ENCODE measurements at regions not wholly inside any gene's neighbourhood (a gene's known extent, or its start where the extent isn't known, plus 50 kb on each side); places are given as distances from the start of the nearest gene placed in this dataset.

GRCh38 chr2:160890667-160891352, 269.4 kb upstream of the TANK start:
- no peak for DNase-seq

GRCh38 chr2:160891353-160891740, 268.9 kb upstream of the TANK start:
- DNase-seq = no peak

- DNase-seq = no peak
Observed at GRCh38 chr2:160892204-160892603, 268.0 kb upstream of the TANK start.

- no peak for DNase-seq
Observed at GRCh38 chr2:160893581-160893980, 266.6 kb upstream of the TANK start.

GRCh38 chr2:160898581-160899307, 261.5 kb upstream of the TANK start:
- DNase-seq = no peak

- DNase-seq = no peak
Observed at GRCh38 chr2:160901613-160902012, 258.6 kb upstream of the TANK start.

- no peak for DNase-seq
Observed at GRCh38 chr2:160905862-160906261, 254.4 kb upstream of the TANK start.

- no peak for DNase-seq
Observed at GRCh38 chr2:160906878-160907277, 253.3 kb upstream of the TANK start.

GRCh38 chr2:160907738-160908137, 252.5 kb upstream of the TANK start:
- DNase-seq = no peak

GRCh38 chr2:160908157-160908556, 252.1 kb upstream of the TANK start:
- DNase-seq = no peak

GRCh38 chr2:160909781-160910242, 250.4 kb upstream of the TANK start:
- DNase-seq = no peak

GRCh38 chr2:160910681-160911080, 249.5 kb upstream of the TANK start:
- DNase-seq = no peak

- DNase-seq = no peak
Observed at GRCh38 chr2:160911258-160911657, 249.0 kb upstream of the TANK start.

GRCh38 chr2:160912276-160912675, 248.0 kb upstream of the TANK start:
- no peak for DNase-seq

GRCh38 chr2:160913323-160913722, 246.9 kb upstream of the TANK start:
- no peak for DNase-seq

GRCh38 chr2:160914217-160914616, 246.0 kb upstream of the TANK start:
- no peak for DNase-seq

GRCh38 chr2:160916300-160916699, 243.9 kb upstream of the TANK start:
- DNase-seq = no peak

- no peak for DNase-seq
Observed at GRCh38 chr2:160917850-160918249, 242.4 kb upstream of the TANK start.

- no peak for DNase-seq
Observed at GRCh38 chr2:160918258-160918657, 242.0 kb upstream of the TANK start.

GRCh38 chr2:160918906-160919503, 241.2 kb upstream of the TANK start:
- no peak for DNase-seq

- DNase-seq = no peak
Observed at GRCh38 chr2:160920061-160920460, 240.2 kb upstream of the TANK start.

- no peak for DNase-seq
Observed at GRCh38 chr2:160920791-160921303, 239.4 kb upstream of the TANK start.

GRCh38 chr2:160921386-160921964, 238.8 kb upstream of the TANK start:
- DNase-seq = no peak

GRCh38 chr2:160924936-160925353, 235.3 kb upstream of the TANK start:
- no peak for DNase-seq

All from NCI-H2081 treated with DMSO at 0.1 percent for 48 hours (cell line).